ENCODE measurements at regions not wholly inside any gene's neighbourhood (a gene's known extent, or its start where the extent isn't known, plus 50 kb on each side); places are given as distances from the start of the nearest gene placed in this dataset.

- no peaks in the 10 kb centered on the region for H3K36me3 ChIP-seq (replicated peaks in 1 of 2; ENCODE audit: control insufficient read depth in 1 of 2, insufficient read depth in 2 of 2, low read length in 2 of 2)
- H3K27ac ChIP-seq (ENCODE audit: extremely low read length, insufficient read depth, low read length) = no peak overlapping the region
- FAIRE-seq (no peak), DNase-seq (ENCODE audit: low spot score) (no peak), ATAC-seq (no peak)
- no peaks in the 10 kb centered on the region for H3K9me3 ChIP-seq (ENCODE audit: low read length)
- no peak overlapping the region for H3K4me3 ChIP-seq (replicated peaks in 1 of 3; ENCODE audit: insufficient read depth in 1 of 3, low read depth in 2 of 3, low read length in 3 of 3)
- no peaks in the 10 kb centered on the region for H3K79me2 ChIP-seq (ENCODE audit: insufficient read depth, low read length)
- H3K9ac ChIP-seq (ENCODE audit: insufficient read depth, low read depth, low read length) = no peak overlapping the region
- in situ Hi-C loops (cut with HindIII; ENCODE audit: extremely low pct_ligation_motif_present, low pct_unique_long_range_greater_than_20kb) = no loop called here
- H3K4me1 ChIP-seq (ENCODE audit: insufficient read depth, low read length) = peaks cover 26% of the 10 kb centered on the region
- no peak overlapping the region for H2AFZ ChIP-seq (ENCODE audit: low read length)
- TF ChIP-seq KDM5A (IDR thresholded peaks at IDR 0.05; ENCODE audit: borderline replicate concordance, low read length) = no peak
- no peak for TF ChIP-seq ZNF878 (CRISPR knock-in tag; IDR thresholded peaks at IDR 0.05)
- no peak for TF ChIP-seq ELF4 (CRISPR knock-in tag; IDR thresholded peaks at IDR 0.05; ENCODE audit: borderline replicate concordance)
- TF ChIP-seq ZNF18 (CRISPR knock-in tag; IDR thresholded peaks at IDR 0.05; ENCODE audit: insufficient replicate concordance) = no peak
- no peak for TF ChIP-seq NBN (conservative IDR thresholded peaks at IDR 0.05)
- no peak for TF ChIP-seq NFYB (CRISPR knock-in tag; IDR thresholded peaks at IDR 0.05)
- no peak for TF ChIP-seq ZNF883 (CRISPR knock-in tag; IDR thresholded peaks at IDR 0.05; ENCODE audit: not compliant biosample characterization)
- no peak for TF ChIP-seq CBX1 (IDR thresholded peaks at IDR 0.05; ENCODE audit: low read depth)
- no peak for TF ChIP-seq ZFP62 (CRISPR knock-in tag; IDR thresholded peaks at IDR 0.05)
- no peak for TF ChIP-seq GZF1 (CRISPR knock-in tag; IDR thresholded peaks at IDR 0.05)
- H3K4me2 ChIP-seq (ENCODE audit: low read depth, low read length) = no peak overlapping the region
- H3K27me3 ChIP-seq (ENCODE audit: control insufficient read depth in 1 of 2, insufficient read depth in 2 of 2, low read length in 2 of 2) = peaks cover 0 to 6% of the 10 kb centered on the region in 2 experiments; a peak in 1 of 5 replicates
- no peaks in the 10 kb centered on the region for H4K20me1 ChIP-seq (ENCODE audit: insufficient read depth, low read length)
- 37% methylated on average over 3 of the region's 3 CpGs for WGBS (ENCODE audit: low lambda C conversion rate)
- intact Hi-C loops (cut with micrococcal nuclease; ENCODE audit: unreplicated experiment) = no loop called here
- ChIA-PET POLR2A (no interaction called here), CTCF (ENCODE audit: low intra/inter-chr PET ratio, low total read pairs) (no interaction called here)
- no TSS peak for BruUV-seq (replicated peaks)
Observed at GRCh38 chr4:128353791-128354190, 66.2 kb upstream of the PGRMC2 start.

Measured in HepG2 (cell line).